GM12892 (cell line): ENCODE measurements at regions not wholly inside any gene's neighbourhood (a gene's known extent, or its start where the extent isn't known, plus 50 kb on each side); places are given as distances from the start of the nearest gene placed in this dataset.

Source experiments
- POLR2A ChIP-seq: IDR thresholded peaks from 2 replicates; pipeline ENCODE4 v1.6.1; 2011; ENCODE audit warnings: low read depth, low read length, control low read depth
- POLR2AphosphoS5 ChIP-seq: IDR thresholded peaks from 2 replicates; pipeline ENCODE4 v1.6.1; 2011; ENCODE audit warnings: low read depth, low read length, control low read depth
- TAF1 ChIP-seq: IDR thresholded peaks from 2 replicates; pipeline ENCODE4 v1.6.1; 2011; ENCODE audit warnings: low read depth, mild to moderate bottlenecking, control low read depth, low read length, borderline replicate concordance

GRCh38 chr10:69692891-69693290 lies 62.8 kb downstream of the FAM241B start:
- TF ChIP-seq POLR2AphosphoS5 = no peak
- no peak for TF ChIP-seq POLR2A
- TF ChIP-seq TAF1 = no peak
